ENCODE measurements at regions not wholly inside any gene's neighbourhood (a gene's known extent, or its start where the extent isn't known, plus 50 kb on each side); places are given as distances from the start of the nearest gene placed in this dataset.
"Not testable (repeated sequence)": the region's sequence is repeated elsewhere in the genome, so short reads cannot be mapped to it uniquely, and the experiment has no call there.

DNA sequence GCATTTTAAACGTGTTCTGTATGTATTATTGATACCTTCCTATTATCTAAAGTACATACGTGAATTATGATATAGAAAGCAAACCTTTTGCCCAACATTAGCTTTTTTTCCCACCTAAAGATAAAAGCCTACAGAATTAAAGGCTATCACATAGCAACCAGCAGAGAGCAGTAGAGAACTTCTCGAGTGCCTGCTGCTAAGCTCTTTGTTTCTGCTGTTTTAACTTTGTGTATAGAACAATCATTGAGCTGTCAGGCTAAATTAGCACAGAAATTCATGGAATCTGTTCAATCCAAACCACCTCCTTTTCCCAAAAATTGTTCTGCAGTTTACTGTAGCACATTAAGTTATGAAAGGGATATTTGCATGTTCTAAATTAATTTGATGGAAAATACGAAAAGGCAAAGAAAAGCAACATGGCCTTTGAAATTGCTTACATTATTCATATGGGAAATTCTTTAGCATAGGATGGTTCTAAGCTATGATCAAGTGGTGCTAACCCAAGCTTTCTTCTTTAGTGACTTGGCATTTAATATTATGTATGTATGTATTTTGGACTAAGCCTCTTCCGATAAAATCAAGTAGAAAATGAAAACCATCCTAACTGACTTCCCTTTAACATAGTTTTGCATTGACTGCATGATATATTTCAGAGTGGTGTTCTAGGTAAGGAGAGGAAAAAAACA, 1288.5 kb downstream of the GATA3 start:
- no peak for TF ChIP-seq EZH2phosphoT487 (IDR thresholded peaks at IDR 0.05; ENCODE audit: borderline replicate concordance, low read length)
- TF ChIP-seq, protein P1, sequence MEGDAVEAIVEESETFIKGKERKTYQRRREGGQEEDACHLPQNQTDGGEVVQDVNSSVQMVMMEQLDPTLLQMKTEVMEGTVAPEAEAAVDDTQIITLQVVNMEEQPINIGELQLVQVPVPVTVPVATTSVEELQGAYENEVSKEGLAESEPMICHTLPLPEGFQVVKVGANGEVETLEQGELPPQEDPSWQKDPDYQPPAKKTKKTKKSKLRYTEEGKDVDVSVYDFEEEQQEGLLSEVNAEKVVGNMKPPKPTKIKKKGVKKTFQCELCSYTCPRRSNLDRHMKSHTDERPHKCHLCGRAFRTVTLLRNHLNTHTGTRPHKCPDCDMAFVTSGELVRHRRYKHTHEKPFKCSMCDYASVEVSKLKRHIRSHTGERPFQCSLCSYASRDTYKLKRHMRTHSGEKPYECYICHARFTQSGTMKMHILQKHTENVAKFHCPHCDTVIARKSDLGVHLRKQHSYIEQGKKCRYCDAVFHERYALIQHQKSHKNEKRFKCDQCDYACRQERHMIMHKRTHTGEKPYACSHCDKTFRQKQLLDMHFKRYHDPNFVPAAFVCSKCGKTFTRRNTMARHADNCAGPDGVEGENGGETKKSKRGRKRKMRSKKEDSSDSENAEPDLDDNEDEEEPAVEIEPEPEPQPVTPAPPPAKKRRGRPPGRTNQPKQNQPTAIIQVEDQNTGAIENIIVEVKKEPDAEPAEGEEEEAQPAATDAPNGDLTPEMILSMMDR (IDR thresholded peaks at IDR 0.05; ENCODE audit: low read depth, low read length, poor library complexity, severe bottlenecking) = peak; percentile 61
- no peaks in the 10 kb centered on the region for H3K79me2 ChIP-seq (ENCODE audit: control insufficient read depth, low read length)
- H4K20me1 ChIP-seq (ENCODE audit: control insufficient read depth, insufficient read depth, low read depth, low read length) = no peaks in the 10 kb centered on the region
- H3K4me3 ChIP-seq (ENCODE audit: low read length) = no peak overlapping the region
- H3F3A ChIP-seq (ENCODE audit: control insufficient read depth, insufficient read depth) = no peaks in the 10 kb centered on the region
- no peaks in the 10 kb centered on the region for H3K9me2 ChIP-seq (replicated peaks; ENCODE audit: control insufficient read depth, low read length)
- no peaks in the 10 kb centered on the region for H3K4me1 ChIP-seq (ENCODE audit: control insufficient read depth, low read length)
- no peaks in the 10 kb centered on the region for H3K36me3 ChIP-seq (ENCODE audit: control insufficient read depth, low read length)
- no peaks in the 10 kb centered on the region; the same call in 1 of the 2 replicates for H3K27me3 ChIP-seq (ENCODE audit: control insufficient read depth, low read length)
- H3K4me2 ChIP-seq (ENCODE audit: low read length) = no peak overlapping the region
- no peak overlapping the region for H3K27ac ChIP-seq (ENCODE audit: low read depth, low read length)
- H3K9me3 ChIP-seq (ENCODE audit: control insufficient read depth, insufficient read depth, low read length) = no peaks in the 10 kb centered on the region

- H3K4me1 ChIP-seq (ENCODE audit: control insufficient read depth, low read length); H3K79me2 ChIP-seq (ENCODE audit: control insufficient read depth, low read length); H3K4me3 ChIP-seq (ENCODE audit: low read length); H3K4me2 ChIP-seq (ENCODE audit: low read length); H3K9me2 ChIP-seq (replicated peaks; ENCODE audit: control insufficient read depth, low read length); H4K20me1 ChIP-seq (ENCODE audit: control insufficient read depth, insufficient read depth, low read depth, low read length); H3K27me3 ChIP-seq (ENCODE audit: control insufficient read depth, low read length); H3K36me3 ChIP-seq (ENCODE audit: control insufficient read depth, low read length); H3K27ac ChIP-seq (ENCODE audit: low read depth, low read length); H3K9me3 ChIP-seq (ENCODE audit: control insufficient read depth, insufficient read depth, low read length); H3F3A ChIP-seq (ENCODE audit: control insufficient read depth, insufficient read depth): not testable (repeated sequence)
Measured at GRCh38 chr10:9347933-9348332, 1293.4 kb downstream of the GATA3 start.

DNA sequence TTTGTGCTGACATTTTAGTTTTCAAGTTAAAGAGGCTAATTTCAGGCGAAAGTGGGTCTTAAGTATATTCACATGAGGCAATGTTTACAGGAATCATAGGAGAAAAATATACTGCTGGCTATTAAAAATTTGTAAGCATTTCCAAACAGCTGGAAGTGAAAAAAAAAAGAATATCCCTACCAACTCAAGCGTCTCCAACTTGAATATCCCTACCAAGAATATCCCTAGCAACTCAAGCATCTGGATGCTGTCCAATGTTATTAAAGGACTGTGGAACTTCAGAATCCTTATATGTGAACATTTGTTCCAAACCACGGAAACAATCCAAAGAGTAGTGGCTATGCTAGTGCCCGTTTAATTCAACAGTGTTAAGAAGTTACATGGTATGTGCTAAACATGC, 1303.0 kb downstream of the GATA3 start:
- no peaks in the 10 kb centered on the region for H4K20me1 ChIP-seq (ENCODE audit: control insufficient read depth, insufficient read depth, low read depth, low read length)
- TF ChIP-seq EZH2phosphoT487 (IDR thresholded peaks at IDR 0.05; ENCODE audit: borderline replicate concordance, low read length) = no peak
- TF ChIP-seq, protein P1 (IDR thresholded peaks at IDR 0.05; ENCODE audit: low read depth, low read length, poor library complexity, severe bottlenecking) = no peak
- no peaks in the 10 kb centered on the region for H3F3A ChIP-seq (ENCODE audit: control insufficient read depth, insufficient read depth)
- no peaks in the 10 kb centered on the region for H3K36me3 ChIP-seq (ENCODE audit: control insufficient read depth, low read length)
- no peaks in the 10 kb centered on the region for H3K79me2 ChIP-seq (ENCODE audit: control insufficient read depth, low read length)
- no peaks in the 10 kb centered on the region for H3K27me3 ChIP-seq (ENCODE audit: control insufficient read depth, low read length)
- H3K4me2 ChIP-seq (ENCODE audit: low read length) = no peak overlapping the region
- H3K4me3 ChIP-seq (ENCODE audit: low read length) = no peak overlapping the region
- no peaks in the 10 kb centered on the region for H3K4me1 ChIP-seq (ENCODE audit: control insufficient read depth, low read length)
- H3K27ac ChIP-seq (ENCODE audit: low read depth, low read length) = no peak overlapping the region
- no peaks in the 10 kb centered on the region for H3K9me2 ChIP-seq (replicated peaks; ENCODE audit: control insufficient read depth, low read length)
- no peaks in the 10 kb centered on the region for H3K9me3 ChIP-seq (ENCODE audit: control insufficient read depth, insufficient read depth, low read length)

GRCh38 chr10:9362721-9363120, 1308.2 kb downstream of the GATA3 start:
- no peaks in the 10 kb centered on the region for H3K27me3 ChIP-seq (ENCODE audit: control insufficient read depth, low read length)
- H3K9me2 ChIP-seq (replicated peaks; ENCODE audit: control insufficient read depth, low read length) = no peaks in the 10 kb centered on the region
- no peak overlapping the region for H3K4me2 ChIP-seq (ENCODE audit: low read length)
- H3F3A ChIP-seq (ENCODE audit: control insufficient read depth, insufficient read depth) = no peaks in the 10 kb centered on the region
- H3K36me3 ChIP-seq (ENCODE audit: control insufficient read depth, low read length) = no peaks in the 10 kb centered on the region
- no peaks in the 10 kb centered on the region for H4K20me1 ChIP-seq (ENCODE audit: control insufficient read depth, insufficient read depth, low read depth, low read length)
- no peak overlapping the region for H3K27ac ChIP-seq (ENCODE audit: low read depth, low read length)
- no peaks in the 10 kb centered on the region for H3K4me1 ChIP-seq (ENCODE audit: control insufficient read depth, low read length)
- no peak overlapping the region for H3K4me3 ChIP-seq (ENCODE audit: low read length)
- no peaks in the 10 kb centered on the region for H3K79me2 ChIP-seq (ENCODE audit: control insufficient read depth, low read length)
- no peaks in the 10 kb centered on the region for H3K9me3 ChIP-seq (ENCODE audit: control insufficient read depth, insufficient read depth, low read length)
- no peak for TF ChIP-seq EZH2phosphoT487 (IDR thresholded peaks at IDR 0.05; ENCODE audit: borderline replicate concordance, low read length)
- TF ChIP-seq, protein P1 (IDR thresholded peaks at IDR 0.05; ENCODE audit: low read depth, low read length, poor library complexity, severe bottlenecking) = no peak

Data from DOHH2 (cell line).